Fibroblast of lung (primary cell): ENCODE measurements at regions not wholly inside any gene's neighbourhood (a gene's known extent, or its start where the extent isn't known, plus 50 kb on each side); places are given as distances from the start of the nearest gene placed in this dataset.

Experiments
- DNase-seq, 2 donors: peaks; one replicate each; pipeline versions ENCODE4 v3.0.0 to v3.0.0-alpha.2; 2010; ENCODE audit warnings: low read depth in 2 of 2
- H2AFZ ChIP-seq: 2 replicates; pipeline ENCODE4 v1.5.1; 2012; ENCODE audit warnings: low read length, control low read depth, inconsistent platforms
- H3K27ac ChIP-seq: 2 replicates; pipeline ENCODE4 v1.5.1; 2011; ENCODE audit warnings: low read length, control low read depth; ENCODE audit not compliant: insufficient read depth
- H3K27me3 ChIP-seq: 2 replicates; pipeline ENCODE4 v1.5.1; 2011; ENCODE audit warnings: mild to moderate bottlenecking, low read length; ENCODE audit not compliant: control insufficient read depth, insufficient read depth
- H3K36me3 ChIP-seq: 2 replicates; pipeline ENCODE4 v1.5.1; 2011; ENCODE audit warnings: low read length; ENCODE audit not compliant: control insufficient read depth, insufficient read depth
- H3K4me1 ChIP-seq: 2 replicates; pipeline ENCODE4 v1.5.1; 2011; ENCODE audit warnings: low read length; ENCODE audit not compliant: control insufficient read depth, insufficient read depth; ENCODE audit errors: extremely low read depth
- H3K4me2 ChIP-seq: 2 replicates; pipeline ENCODE4 v1.5.1; 2011; ENCODE audit warnings: low read length, control low read depth; ENCODE audit not compliant: insufficient read depth; ENCODE audit errors: extremely low read depth
- H3K4me3 ChIP-seq, 4 experiments: fragments of 200-600 bp in 1 of 4; sonication (generic) in 1 of 4; replicated peaks in 1 of 4; 2 replicates each; pipeline ENCODE4 v1.5.1; 2011 to 2016; ENCODE audit warnings: low read length in 4 of 4, low read depth in 3 of 4, mild to moderate bottlenecking in 3 of 4, control low read depth in 2 of 4, inconsistent platforms in 1 of 4, mixed read lengths in 1 of 4; ENCODE audit not compliant: insufficient read depth in 1 of 4; ENCODE audit errors: control extremely low read depth in 1 of 4
- H3K79me2 ChIP-seq: 2 replicates; pipeline ENCODE4 v1.5.1; 2012; ENCODE audit warnings: mild to moderate bottlenecking, low read length, inconsistent platforms; ENCODE audit not compliant: control insufficient read depth, insufficient read depth
- H3K9ac ChIP-seq: 2 replicates; pipeline ENCODE4 v1.5.1; 2011; ENCODE audit warnings: mild to moderate bottlenecking, low read length, control low read depth; ENCODE audit not compliant: insufficient read depth
- H3K9me3 ChIP-seq: 2 replicates; pipeline ENCODE4 v1.5.1; 2012; ENCODE audit warnings: low read depth, low read length; ENCODE audit not compliant: control insufficient read depth, insufficient read depth
- H4K20me1 ChIP-seq: 2 replicates; pipeline ENCODE4 v1.5.1; 2011; ENCODE audit warnings: low read length; ENCODE audit not compliant: control insufficient read depth, insufficient read depth; ENCODE audit errors: extremely low read depth
- CTCF ChIP-seq, 2 donors: IDR thresholded peaks in 1 of 2; conservative IDR thresholded peaks in 1 of 2; 1 replicate in 1 of 2; 2 replicates in 1 of 2; pipeline ENCODE4 v1.5.1; 2011 to 2012; ENCODE audit warnings: low read length in 2 of 2, control low read depth in 1 of 2, inconsistent platforms in 1 of 2, low read depth in 1 of 2, mild to moderate bottlenecking in 1 of 2
- EZH2 ChIP-seq: IDR thresholded peaks from 2 replicates; pipeline ENCODE4 v1.5.1; 2012; ENCODE audit warnings: low read length, control low read depth, mild to moderate bottlenecking; ENCODE audit errors: missing control alignments

GRCh38 chr1:116312681-116313069 lies 60.4 kb upstream of the ATP1A1 start:
- no peak overlapping the region for H3K9ac ChIP-seq
- no peaks in the 10 kb centered on the region for H3K36me3 ChIP-seq
- DNase-seq, result no peak
- H3K4me1 ChIP-seq, result no peaks in the 10 kb centered on the region
- no peak overlapping the region for H3K27ac ChIP-seq
- H3K4me3 ChIP-seq, result no peak overlapping the region
- no peaks in the 10 kb centered on the region for H3K27me3 ChIP-seq
- H4K20me1 ChIP-seq, result no peaks in the 10 kb centered on the region
- no peaks in the 10 kb centered on the region for H3K9me3 ChIP-seq
- H3K79me2 ChIP-seq, result no peaks in the 10 kb centered on the region
- H2AFZ ChIP-seq, result no peak overlapping the region
- TF ChIP-seq EZH2, result no peak
- TF ChIP-seq CTCF (conservative IDR thresholded peaks at IDR 0.05 in 1 of 2, IDR thresholded peaks at IDR 0.05 in 1 of 2; ENCODE audit: low read depth in 1 of 2, low read length in 2 of 2), result no peak
- H3K4me2 ChIP-seq, result no peak overlapping the region

- Histone ChIP-seq H3K4me1 (no peaks in the 10 kb centered on the region), H3K36me3 (no peaks in the 10 kb centered on the region), H3K27me3 (no peaks in the 10 kb centered on the region), H3K79me2 (no peaks in the 10 kb centered on the region), H4K20me1 (no peaks in the 10 kb centered on the region), H3K27ac (no peak overlapping the region), H2AFZ (no peak overlapping the region), H3K9ac (no peak overlapping the region), H3K9me3 (no peaks in the 10 kb centered on the region), H3K4me2 (no peak overlapping the region), H3K4me3 (no peak overlapping the region)
- TF ChIP-seq EZH2 (no peak), CTCF (conservative IDR thresholded peaks at IDR 0.05 in 1 of 2, IDR thresholded peaks at IDR 0.05 in 1 of 2; ENCODE audit: low read depth in 1 of 2, low read length in 2 of 2) (no peak)
- DNase-seq, result no peak
Measured at GRCh38 chr1:116313776-116314175, 59.3 kb upstream of the ATP1A1 start.

GRCh38 chr1:116314305-116314919 lies 58.6 kb upstream of the ATP1A1 start:
- H3K4me3 ChIP-seq, result no peak overlapping the region
- no peaks in the 10 kb centered on the region for H3K27me3 ChIP-seq
- no peaks in the 10 kb centered on the region for H4K20me1 ChIP-seq
- TF ChIP-seq CTCF (conservative IDR thresholded peaks at IDR 0.05 in 1 of 2, IDR thresholded peaks at IDR 0.05 in 1 of 2; ENCODE audit: low read depth in 1 of 2, low read length in 2 of 2), result no peak
- no peak for TF ChIP-seq EZH2
- no peaks in the 10 kb centered on the region for H3K79me2 ChIP-seq
- H3K4me1 ChIP-seq, result no peaks in the 10 kb centered on the region
- no peaks in the 10 kb centered on the region for H3K9me3 ChIP-seq
- no peak overlapping the region for H3K4me2 ChIP-seq
- no peak overlapping the region for H2AFZ ChIP-seq
- no peak overlapping the region for H3K9ac ChIP-seq
- no peak overlapping the region for H3K27ac ChIP-seq
- DNase-seq, result peak in 1 of 2 donors; percentile 3
- H3K36me3 ChIP-seq, result no peaks in the 10 kb centered on the region
